Tibial artery (tissue), 4 donors: ENCODE measurements at regions not wholly inside any gene's neighbourhood (a gene's known extent, or its start where the extent isn't known, plus 50 kb on each side); places are given as distances from the start of the nearest gene placed in this dataset.

Experiments used
- DNase-seq, 2 donors: peaks; one replicate each; pipeline ENCODE4 v3.0.0-alpha.2; 2019
- H3K27ac ChIP-seq, 2 donors: fragments of 200-600 bp; sonication (generic) in 1 of 2; 1 replicate in 1 of 2; 2 replicates in 1 of 2; pipeline ENCODE4 v1.5.1; 2018 to 2019; ENCODE audit warnings: mild to moderate bottlenecking in 1 of 2
- H3K27me3 ChIP-seq, 2 donors: fragments of 200-600 bp; sonication (generic) in 1 of 2; one replicate each; pipeline versions ENCODE4 v1.5.1 to v1.6.0; 2016 to 2019
- H3K36me3 ChIP-seq, 3 donors: fragments of 200-600 bp; sonication (generic) in 2 of 3; one replicate each; pipeline ENCODE4 v1.5.1; 2016 to 2019; ENCODE audit warnings: mild to moderate bottlenecking in 2 of 3
- H3K4me1 ChIP-seq, 4 donors: fragments of 200-600 bp; sonication (generic) in 2 of 4; 1 replicate in 3 of 4; 2 replicates in 1 of 4; pipeline ENCODE4 v1.5.1; 2016 to 2019
- H3K4me3 ChIP-seq, 2 donors: fragments of 200-600 bp; sonication (generic) in 1 of 2; 1 replicate in 1 of 2; 2 replicates in 1 of 2; pipeline ENCODE4 v1.5.1; 2018 to 2019; ENCODE audit warnings: mild to moderate bottlenecking in 2 of 2
- H3K9me3 ChIP-seq, 3 donors: fragments of 200-600 bp; sonication (generic) in 1 of 3; one replicate each; pipeline ENCODE4 v1.5.1; 2016 to 2019
- intact Hi-C: fragments of 100-400 bp; cut with DNase I; formaldehyde crosslinking; loops from one replicate; pipeline ENCODE4 v1.15.0; 2023; ENCODE audit warnings: low total_unique reads
- TF ChIP-seq, protein P1 (sequence below), 2 experiments: fragments of 200-600 bp in 1 of 2; fragments of 450-650 bp in 1 of 2; IDR thresholded peaks; one replicate each; pipeline ENCODE4 v1.5.1; 2017 to 2019; ENCODE audit warnings: antibody characterized with exemption in 2 of 2, mild to moderate bottlenecking in 1 of 2, moderate library complexity in 1 of 2

DNA sequence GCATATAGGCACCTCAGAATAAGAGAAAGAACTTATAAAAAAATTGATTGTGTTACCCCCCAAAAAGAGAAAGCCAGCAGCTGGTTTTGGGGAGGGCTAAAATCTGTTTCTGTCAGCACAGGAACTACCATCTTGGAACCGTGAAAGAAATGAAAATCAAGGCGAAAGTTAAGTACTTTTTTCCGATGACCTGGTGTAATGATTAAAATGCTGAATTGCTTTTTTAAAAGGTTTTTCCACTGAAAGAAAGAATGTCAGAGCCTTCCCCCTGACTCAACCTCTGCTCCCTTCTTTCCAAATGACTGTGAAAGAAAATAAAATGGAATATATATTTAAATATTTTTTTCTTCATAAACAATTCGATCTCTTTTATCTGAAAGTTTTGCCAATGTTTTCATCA lies 570.5 kb upstream of the CFAP20DC start:
- DNase-seq, result no peak
- no peaks in the 10 kb centered on the region for H3K4me1 ChIP-seq
- H3K9me3 ChIP-seq, result no peaks in the 10 kb centered on the region
- H3K4me3 ChIP-seq, result no peak overlapping the region
- intact Hi-C loops, result no loop called here
- TF ChIP-seq, protein P1, sequence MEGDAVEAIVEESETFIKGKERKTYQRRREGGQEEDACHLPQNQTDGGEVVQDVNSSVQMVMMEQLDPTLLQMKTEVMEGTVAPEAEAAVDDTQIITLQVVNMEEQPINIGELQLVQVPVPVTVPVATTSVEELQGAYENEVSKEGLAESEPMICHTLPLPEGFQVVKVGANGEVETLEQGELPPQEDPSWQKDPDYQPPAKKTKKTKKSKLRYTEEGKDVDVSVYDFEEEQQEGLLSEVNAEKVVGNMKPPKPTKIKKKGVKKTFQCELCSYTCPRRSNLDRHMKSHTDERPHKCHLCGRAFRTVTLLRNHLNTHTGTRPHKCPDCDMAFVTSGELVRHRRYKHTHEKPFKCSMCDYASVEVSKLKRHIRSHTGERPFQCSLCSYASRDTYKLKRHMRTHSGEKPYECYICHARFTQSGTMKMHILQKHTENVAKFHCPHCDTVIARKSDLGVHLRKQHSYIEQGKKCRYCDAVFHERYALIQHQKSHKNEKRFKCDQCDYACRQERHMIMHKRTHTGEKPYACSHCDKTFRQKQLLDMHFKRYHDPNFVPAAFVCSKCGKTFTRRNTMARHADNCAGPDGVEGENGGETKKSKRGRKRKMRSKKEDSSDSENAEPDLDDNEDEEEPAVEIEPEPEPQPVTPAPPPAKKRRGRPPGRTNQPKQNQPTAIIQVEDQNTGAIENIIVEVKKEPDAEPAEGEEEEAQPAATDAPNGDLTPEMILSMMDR (IDR thresholded peaks at IDR 0.05), result no peak
- no peaks in the 10 kb centered on the region for H3K27me3 ChIP-seq
- H3K36me3 ChIP-seq, result no peaks in the 10 kb centered on the region
- H3K27ac ChIP-seq, result no peak overlapping the region

DNA sequence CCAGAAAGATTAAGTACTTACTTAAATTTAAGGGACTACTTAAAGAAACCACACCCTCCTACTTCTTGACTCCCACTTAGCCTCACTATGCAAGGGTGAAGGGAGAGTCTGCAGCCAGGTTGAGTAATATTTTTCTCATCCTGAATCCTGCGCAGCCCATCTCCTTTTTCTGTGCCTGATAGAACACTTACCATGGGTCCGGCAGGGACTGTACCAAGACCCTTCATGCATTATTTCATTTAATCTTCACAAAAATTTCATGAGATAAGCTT lies 562.6 kb upstream of the CFAP20DC start:
- no peaks in the 10 kb centered on the region for H3K27me3 ChIP-seq
- TF ChIP-seq, protein P1 (IDR thresholded peaks at IDR 0.05), result no peak
- intact Hi-C loops, result no loop called here
- no peak overlapping the region for H3K4me3 ChIP-seq
- H3K9me3 ChIP-seq, result no peaks in the 10 kb centered on the region
- no peak overlapping the region for H3K27ac ChIP-seq
- H3K36me3 ChIP-seq, result no peaks in the 10 kb centered on the region
- no peaks in the 10 kb centered on the region for H3K4me1 ChIP-seq
- no peak for DNase-seq

DNA sequence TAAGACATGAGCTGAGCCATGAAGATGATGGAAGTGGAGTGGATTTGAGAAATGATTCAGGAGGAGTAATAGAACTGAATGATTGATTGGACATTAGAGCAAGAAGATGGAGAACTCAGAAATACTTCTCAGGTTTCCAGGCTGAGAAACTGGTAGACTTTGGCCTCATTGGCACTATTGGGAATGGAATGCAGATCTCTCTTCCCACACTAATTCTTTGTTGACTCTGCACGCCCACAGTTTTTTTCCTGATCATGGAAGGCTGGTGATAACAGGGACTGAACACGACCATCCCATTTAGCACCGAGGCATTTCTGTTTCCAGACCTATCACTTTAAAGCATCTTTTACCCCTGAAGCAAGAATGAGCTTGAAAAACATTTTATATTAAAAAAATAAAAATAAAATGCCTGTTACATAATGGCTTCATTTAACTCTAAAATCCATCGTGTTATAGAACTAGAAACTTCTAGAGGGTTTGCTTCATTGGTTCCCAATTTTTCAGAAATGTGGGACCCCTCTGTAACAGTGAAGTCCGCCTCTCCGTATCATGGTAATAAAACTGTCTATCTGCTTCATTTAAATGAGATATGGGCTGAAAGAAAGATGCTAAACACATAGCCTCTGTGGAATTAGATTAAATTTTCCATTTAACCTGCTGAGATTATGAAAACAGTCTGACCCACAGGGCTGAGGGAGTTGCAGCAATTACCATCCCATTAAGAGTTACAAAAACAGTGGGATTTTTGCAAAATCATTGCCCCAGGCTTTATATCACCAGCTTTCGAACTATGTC lies 562.0 kb upstream of the CFAP20DC start:
- Histone ChIP-seq H3K27ac (no peak overlapping the region), H3K36me3 (no peaks in the 10 kb centered on the region), H3K4me1 (no peaks in the 10 kb centered on the region), H3K9me3 (no peaks in the 10 kb centered on the region), H3K4me3 (no peak overlapping the region), H3K27me3 (no peaks in the 10 kb centered on the region)
- TF ChIP-seq, protein P1 (IDR thresholded peaks at IDR 0.05), result no peak
- intact Hi-C loops, result no loop called here
- no peak for DNase-seq

DNA sequence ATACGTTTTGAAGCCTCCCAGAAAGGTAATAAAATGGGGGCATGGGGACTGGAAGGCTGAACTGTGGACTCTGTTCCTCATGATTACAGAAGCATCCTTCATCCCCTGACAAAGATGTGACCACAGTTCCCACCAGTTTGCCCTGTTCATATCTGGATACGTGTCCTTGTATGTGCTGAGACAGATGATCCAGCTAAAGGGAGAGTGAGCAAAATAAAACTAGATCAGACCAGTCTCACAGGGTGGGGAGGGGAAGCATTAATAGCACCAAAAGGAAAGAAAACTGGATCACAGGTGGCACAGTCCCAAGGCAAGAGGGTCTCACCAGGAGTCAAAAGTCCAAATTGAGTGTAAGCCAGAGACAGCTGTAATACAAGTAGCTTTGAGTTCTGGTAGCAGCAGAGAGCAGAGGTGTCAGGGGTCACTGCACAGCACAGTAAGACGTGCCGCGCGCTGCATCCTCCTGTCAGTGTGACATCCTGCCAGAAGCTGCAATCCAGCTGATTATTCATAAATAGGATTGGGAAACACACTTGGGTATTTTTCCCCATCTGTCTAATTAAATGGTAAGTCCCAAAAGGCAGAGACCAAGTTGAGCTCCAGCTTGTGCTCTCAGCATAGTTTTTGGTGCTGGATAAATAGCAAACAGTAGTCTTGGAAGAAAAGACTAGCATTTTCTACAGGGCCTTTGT lies 560.0 kb upstream of the CFAP20DC start:
- H3K4me3 ChIP-seq, result no peak overlapping the region
- TF ChIP-seq, protein P1 (IDR thresholded peaks at IDR 0.05), result no peak
- H3K27ac ChIP-seq, result no peak overlapping the region
- H3K9me3 ChIP-seq, result no peaks in the 10 kb centered on the region
- H3K4me1 ChIP-seq, result no peaks in the 10 kb centered on the region
- no peaks in the 10 kb centered on the region for H3K27me3 ChIP-seq
- no peak for DNase-seq
- intact Hi-C loops, result no loop called here
- no peaks in the 10 kb centered on the region for H3K36me3 ChIP-seq

DNA sequence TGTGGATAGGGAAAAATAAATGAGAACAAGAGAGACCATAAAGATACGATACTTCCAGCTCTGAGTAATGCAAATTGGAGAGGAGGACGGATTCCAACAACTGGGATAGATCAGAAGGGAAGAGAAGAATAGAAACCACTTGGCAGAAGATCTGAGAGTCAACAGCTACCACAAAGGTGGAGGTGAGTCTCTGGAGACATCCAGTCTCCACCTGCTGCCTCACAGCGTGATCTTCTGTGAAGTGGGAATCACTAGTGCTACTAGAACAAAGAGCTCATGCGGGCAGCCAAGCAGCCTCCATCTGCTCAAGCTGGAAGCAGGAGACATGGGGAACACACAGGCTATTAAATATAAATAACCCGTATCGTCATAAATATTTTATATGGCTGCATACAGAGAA lies 558.5 kb upstream of the CFAP20DC start:
- Histone ChIP-seq H3K9me3 (no peaks in the 10 kb centered on the region), H3K36me3 (no peaks in the 10 kb centered on the region), H3K4me1 (no peaks in the 10 kb centered on the region), H3K27ac (no peak overlapping the region), H3K27me3 (no peaks in the 10 kb centered on the region), H3K4me3 (no peak overlapping the region)
- DNase-seq, result no peak
- intact Hi-C loops, result no loop called here
- TF ChIP-seq, protein P1 (IDR thresholded peaks at IDR 0.05), result no peak
